ENCODE measurements at regions not wholly inside any gene's neighbourhood (a gene's known extent, or its start where the extent isn't known, plus 50 kb on each side); places are given as distances from the start of the nearest gene placed in this dataset.

DNA sequence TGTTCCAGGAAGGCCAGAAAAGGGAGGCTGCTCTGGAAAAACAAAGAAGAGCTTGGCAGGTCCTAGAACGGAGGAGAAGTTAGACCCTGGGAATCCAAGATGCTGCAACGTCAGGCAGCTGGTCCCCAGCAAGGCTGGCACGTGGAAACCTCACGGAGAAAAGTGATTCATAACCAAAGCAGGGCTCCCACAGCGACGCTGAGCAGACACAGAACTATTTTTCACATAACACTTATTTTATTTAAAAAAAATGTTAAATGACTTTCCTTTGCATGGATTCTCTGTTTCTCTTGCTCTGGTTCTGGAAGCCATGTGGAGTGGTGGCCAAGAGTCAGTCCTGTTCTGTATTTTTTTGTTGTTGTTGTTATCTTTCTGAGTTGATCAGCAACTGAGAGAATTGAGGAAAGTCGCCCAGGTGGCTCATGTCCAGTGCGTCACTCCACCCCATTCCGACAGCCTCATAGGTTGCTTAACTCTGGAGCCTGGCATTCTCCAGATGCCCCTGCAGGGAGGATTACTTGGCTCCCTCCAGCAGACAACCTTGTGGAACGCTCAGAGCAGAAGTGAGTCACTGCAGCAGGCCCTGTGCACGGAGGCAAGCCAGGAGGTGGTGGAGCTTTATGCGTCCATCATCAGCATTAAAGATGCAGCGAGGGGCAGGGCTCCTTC, 229.9 kb upstream of the HDAC4 start:
- peak; percentile 22 to 35 for DNase-seq (ENCODE audit: low read depth in 2 of 2)

- DNase-seq (ENCODE audit: low read depth in 2 of 2) = peak in 1 of 2 experiments; percentile 9
Measured at GRCh38 chr2:239629926-239630617, 229.3 kb upstream of the HDAC4 start.

DNA sequence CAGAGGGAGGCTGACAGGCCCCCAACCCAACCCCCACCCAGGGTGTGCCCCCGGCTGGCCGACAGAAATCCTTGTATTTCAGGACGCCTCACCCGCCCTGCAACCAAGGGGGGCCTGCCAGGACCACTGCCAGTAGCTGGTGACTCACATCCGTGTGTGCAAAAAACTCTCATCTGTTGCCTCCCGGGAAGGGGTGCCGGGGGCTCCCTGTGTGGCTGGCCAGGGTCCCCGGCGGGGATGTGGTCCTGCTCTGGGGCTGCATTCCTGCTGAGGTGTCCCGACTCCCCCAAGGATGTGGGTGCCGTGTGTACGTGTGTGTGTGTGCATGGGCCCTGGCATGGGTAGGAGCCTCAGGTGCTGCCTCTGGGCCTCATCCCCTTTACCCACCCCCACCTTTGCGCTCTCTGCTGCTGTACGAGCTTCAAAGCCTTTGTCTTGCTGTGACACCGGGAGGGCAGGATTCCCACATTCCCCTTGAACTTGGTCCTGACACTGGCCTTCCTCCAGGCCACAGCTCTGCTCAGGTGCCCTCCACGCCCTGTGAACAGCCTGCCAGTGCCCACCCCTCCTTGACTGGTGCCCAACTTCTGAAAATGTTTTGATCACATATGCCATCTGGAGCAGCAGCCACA, 226.3 kb upstream of the HDAC4 start:
- DNase-seq (ENCODE audit: low read depth in 2 of 2) = no peak

DNA sequence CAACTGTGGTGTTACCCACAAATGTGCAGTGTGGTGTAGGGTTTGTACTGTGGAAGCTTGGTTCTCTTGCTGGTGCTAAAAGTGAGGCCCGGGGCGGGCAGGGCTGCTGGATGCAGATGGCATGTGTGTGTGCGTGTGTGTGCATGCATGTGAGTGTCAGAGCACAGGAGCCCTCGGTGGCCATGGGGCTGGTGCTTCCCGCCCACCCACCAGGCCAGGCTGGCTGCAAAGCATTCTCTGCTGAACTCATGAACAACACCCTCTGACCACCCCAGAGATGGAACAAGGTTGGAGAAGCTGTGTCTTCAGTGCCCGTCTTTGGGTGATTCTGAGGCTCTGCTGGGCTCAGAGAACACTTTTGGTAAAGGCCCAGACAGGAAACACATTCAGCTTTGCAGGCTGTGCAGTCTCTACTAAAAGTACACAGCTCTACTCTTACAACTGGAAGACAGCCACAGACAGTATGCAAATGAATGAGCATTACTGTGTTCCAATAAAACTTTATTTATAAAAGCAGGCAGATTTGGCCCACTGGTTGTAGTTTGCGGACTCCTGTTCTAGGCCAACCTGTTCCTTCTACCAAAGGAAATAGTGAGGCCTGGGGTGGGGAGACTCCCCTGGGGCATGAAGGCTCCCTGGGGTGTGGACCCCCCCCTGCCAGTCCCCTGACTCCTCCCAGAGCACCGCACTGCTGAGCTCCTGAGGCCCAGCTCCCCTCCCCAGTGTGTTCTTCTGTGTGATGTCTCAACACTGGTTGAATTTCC, 225.3 kb upstream of the HDAC4 start:
- no peak for DNase-seq (ENCODE audit: low read depth in 2 of 2)

GRCh38 chr2:239625156-239625845, 224.5 kb upstream of the HDAC4 start:
- DNase-seq (ENCODE audit: low read depth in 2 of 2) = no peak

GRCh38 chr2:239621611-239622010, 220.8 kb upstream of the HDAC4 start:
- DNase-seq (ENCODE audit: low read depth in 2 of 2) = no peak

DNA sequence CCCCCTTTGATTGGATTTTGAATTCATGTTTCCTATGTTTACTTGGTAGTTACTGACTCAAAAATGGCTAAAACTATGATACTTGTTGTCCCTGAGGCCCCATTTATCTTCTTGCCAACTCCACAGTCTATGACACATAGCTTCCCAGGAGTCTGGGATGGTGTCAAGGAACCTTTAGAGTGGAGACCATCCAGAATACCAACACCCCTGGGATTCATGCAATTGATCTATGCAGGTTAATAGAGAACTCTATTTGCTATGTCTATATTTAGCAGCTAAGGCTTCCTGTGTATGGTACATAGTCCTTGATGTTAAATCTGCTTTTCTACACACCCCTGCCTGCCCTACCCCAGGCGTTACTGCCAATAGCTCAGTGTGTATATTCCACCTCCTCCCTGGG, 218.5 kb upstream of the HDAC4 start:
- no peak for DNase-seq (ENCODE audit: low read depth in 2 of 2)

GRCh38 chr2:239616729-239617128, 215.9 kb upstream of the HDAC4 start:
- DNase-seq (ENCODE audit: low read depth in 2 of 2) = no peak

- DNase-seq (ENCODE audit: low read depth in 2 of 2) = no peak
Measured at GRCh38 chr2:239612133-239612532, 211.3 kb upstream of the HDAC4 start.

- no peak for DNase-seq (ENCODE audit: low read depth in 2 of 2)
Measured at GRCh38 chr2:239611222-239611795, 210.5 kb upstream of the HDAC4 start.

DNA sequence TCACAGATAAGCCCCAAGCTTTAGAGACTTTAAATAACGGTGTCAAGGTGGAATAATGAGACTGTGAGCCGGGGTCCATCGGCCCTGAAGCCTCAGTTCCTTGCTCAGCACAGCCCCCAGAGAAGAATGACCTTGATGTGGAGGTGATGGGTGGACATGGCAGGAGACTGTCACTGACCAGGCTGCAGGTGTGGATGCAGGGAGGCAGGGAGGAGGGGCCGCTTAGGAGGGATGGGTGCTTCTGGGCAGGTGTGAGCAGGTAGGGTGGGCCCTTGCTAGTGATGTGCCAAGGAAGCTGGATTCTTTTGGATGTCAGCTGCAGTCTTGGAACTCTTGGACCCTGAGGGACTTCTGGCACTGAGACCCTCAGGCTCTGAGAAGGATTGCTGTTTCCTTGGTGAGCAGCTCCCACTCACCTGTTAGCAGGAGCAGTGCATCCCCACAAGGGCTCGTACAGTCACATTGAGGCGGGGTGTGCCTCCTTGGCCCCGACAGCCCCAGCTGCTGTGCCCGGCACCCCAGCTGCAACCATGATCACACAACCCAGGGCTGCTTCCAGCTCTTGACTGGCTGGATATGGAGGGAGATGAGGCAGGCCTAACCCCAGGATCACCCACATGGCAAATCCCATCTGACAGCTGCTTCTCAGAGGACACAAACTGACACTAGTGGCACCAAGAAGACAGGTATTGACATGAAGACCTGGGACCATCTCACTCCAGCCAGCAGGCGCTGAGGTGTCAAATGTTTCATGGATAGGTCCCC, 209.8 kb upstream of the HDAC4 start:
- no peak for DNase-seq (ENCODE audit: low read depth in 2 of 2)

GRCh38 chr2:239609607-239610310, 208.9 kb upstream of the HDAC4 start:
- DNase-seq (ENCODE audit: low read depth in 2 of 2) = no peak

DNA sequence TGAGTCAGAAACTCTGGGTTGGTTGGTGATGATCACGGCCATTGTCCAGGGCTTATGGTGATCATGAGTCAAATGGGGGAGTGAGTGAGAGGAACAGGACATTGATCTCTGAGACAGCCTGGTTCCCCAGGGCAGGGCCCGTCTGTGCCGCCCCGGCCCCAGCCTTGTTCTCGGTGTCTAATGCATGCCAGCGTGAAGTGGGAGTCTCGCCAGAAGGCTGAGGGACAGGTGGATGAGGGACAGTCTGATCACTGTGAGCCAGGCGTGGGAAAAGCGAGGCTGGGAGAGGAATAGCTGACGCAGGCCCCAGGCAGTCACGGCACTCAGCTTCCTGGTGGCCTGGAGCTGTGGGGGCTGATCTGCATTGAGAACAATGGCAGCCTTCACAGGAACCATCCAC, 208.3 kb upstream of the HDAC4 start:
- DNase-seq (ENCODE audit: low read depth in 2 of 2) = no peak

DNA sequence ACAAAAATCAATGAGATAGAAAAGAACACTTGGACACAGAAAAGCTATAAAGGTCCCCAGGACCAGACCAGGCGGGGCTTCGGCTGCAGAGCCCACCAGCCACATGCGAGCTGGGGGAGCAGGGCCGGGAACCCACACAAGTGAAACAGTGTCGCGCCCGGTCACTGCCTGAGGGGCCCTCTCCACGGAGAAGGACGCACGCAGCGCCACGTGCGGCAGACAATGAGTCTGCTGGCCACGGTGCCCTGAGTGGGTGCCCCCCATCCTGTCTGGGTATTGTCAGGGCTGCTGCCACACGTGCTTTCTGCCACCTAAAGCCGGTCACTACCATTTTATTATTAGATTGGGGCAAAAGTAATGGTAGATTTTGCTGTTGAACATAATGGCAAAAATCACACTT, 207.9 kb upstream of the HDAC4 start:
- DNase-seq (ENCODE audit: low read depth in 2 of 2) = no peak

DNA sequence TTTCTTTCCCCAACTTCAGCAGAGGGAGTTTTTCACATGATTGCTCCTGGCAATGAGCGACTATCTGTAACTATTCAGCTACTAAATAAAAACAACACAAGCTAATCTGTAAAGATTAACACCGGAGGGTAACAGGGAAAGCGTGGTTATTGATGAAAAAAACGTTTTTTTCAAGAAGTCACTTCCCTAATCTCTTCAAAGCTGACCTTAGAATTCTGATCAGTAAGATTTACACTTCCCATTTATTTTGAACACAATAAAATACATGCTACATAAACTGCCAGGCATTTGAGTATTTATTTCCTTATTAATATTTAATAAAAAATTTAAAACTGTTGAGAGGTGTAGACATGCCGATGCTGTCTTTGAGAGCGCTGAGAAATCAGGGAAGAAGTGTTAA, 207.4 kb upstream of the HDAC4 start:
- no peak for DNase-seq (ENCODE audit: low read depth in 2 of 2)

- DNase-seq (ENCODE audit: low read depth in 2 of 2) = no peak
Measured at GRCh38 chr2:239607517-239608191, 206.8 kb upstream of the HDAC4 start.

DNA sequence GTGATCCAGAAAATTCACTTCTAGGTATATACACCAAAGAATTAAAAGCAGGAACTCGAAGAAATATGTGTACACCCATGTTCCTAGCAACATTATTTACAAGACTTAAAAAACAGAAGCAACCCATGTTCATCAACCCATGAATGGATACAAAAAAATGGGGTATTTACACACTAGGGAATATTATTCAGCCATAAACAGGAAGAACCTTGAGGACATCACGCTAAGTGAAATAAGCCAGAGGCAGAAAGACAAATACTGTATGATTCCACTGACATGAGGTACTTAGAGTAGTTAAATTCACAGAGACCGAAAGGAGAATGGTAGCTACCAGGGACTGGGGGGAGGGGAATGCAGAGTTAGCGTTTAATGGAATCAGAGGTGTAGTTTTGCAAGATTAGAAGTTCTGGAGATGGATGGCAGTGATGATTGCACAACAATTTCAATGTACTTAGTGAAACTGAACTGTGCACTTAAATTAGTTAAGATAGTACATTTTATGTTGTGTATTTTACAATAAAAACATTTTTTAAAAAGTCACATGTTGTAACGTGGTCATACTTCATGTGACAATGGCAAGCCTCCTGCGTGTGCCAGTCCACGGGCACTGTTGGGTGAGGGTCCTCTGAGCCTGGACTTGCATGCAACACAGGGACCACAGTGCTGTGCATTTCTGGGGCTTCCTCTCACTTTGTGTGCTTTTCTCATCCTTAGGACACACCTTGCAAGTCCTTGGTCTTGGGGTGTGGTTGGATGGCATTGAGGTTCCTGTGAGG, 206.1 kb upstream of the HDAC4 start:
- DNase-seq (ENCODE audit: low read depth in 2 of 2) = no peak

DNA sequence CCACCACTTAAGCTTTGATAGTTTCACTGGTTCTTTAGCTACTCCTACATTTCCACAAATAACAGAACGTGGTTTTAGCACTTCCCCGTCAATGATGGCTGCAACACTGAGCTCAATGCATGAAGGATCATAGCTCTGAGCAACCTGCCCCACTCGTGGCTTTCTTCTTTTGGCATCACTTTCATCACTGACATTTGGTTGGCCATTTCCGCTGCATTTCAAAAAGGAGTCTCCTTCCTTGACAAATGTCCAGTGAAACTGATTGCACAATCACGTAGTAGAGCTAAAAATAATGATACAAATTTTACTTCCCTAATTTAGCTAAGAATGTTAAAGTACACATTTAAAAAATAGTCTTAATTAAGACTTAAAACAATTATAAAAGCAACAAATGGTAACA, 205.2 kb upstream of the HDAC4 start:
- DNase-seq (ENCODE audit: low read depth in 2 of 2) = no peak

DNA sequence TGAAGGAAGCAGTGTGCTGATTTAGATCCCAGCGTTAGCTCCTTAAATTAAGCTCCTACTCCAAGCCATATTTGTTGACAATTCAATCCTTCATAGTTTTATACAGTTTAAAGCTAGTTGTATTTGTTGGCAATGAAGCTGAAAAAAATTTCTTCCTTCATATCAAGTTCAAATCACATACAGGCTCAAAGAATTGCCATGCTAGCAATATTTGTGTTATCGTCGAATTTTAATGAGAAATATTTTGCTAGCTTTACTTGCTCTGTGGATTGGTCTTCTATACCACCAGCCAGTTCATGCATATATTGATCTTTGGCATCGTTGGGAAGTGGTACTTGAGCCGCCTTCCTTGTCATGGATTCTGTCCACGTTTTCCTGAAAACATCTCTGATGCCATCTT, 204.6 kb upstream of the HDAC4 start:
- no peak for DNase-seq (ENCODE audit: low read depth in 2 of 2)

All from fibroblast of skin of left biceps (primary cell).